ENCODE measurements at regions not wholly inside any gene's neighbourhood (a gene's known extent, or its start where the extent isn't known, plus 50 kb on each side); places are given as distances from the start of the nearest gene placed in this dataset.
"Not testable (repeated sequence)": the region's sequence is repeated elsewhere in the genome, so short reads cannot be mapped to it uniquely, and the experiment has no call there.

- DNase-seq: no peak
These were observed 281.1 kb downstream of the NKX6-1 start for GRCh38 chr4:84218031-84218430.

- no peak for DNase-seq
These were observed 283.9 kb downstream of the NKX6-1 start for GRCh38 chr4:84215217-84215616.

GRCh38 chr4:84206226-84206625 lies 292.9 kb downstream of the NKX6-1 start:
- DNase-seq: not testable (repeated sequence)

- no peak for DNase-seq
These were observed 309.9 kb downstream of the NKX6-1 start for GRCh38 chr4:84189144-84189543.

- DNase-seq: no peak
These were observed 319.7 kb downstream of the NKX6-1 start for GRCh38 chr4:84179409-84179808.

GRCh38 chr4:84177831-84178542 lies 321.1 kb downstream of the NKX6-1 start:
- DNase-seq: no peak

GRCh38 chr4:84176016-84176415 lies 323.1 kb downstream of the NKX6-1 start:
- DNase-seq: no peak

- DNase-seq: no peak
These were observed 327.2 kb downstream of the NKX6-1 start for GRCh38 chr4:84171871-84172270.

- DNase-seq: no peak
These were observed 331.5 kb downstream of the NKX6-1 start for GRCh38 chr4:84167564-84167963.

- DNase-seq: no peak
These were observed 332.0 kb downstream of the NKX6-1 start for GRCh38 chr4:84167093-84167492.

- DNase-seq: no peak
These were observed 332.6 kb downstream of the NKX6-1 start for GRCh38 chr4:84166486-84166885.

GRCh38 chr4:84164201-84164600 lies 334.9 kb downstream of the NKX6-1 start:
- DNase-seq: no peak

GRCh38 chr4:84159762-84160161 lies 339.3 kb downstream of the NKX6-1 start:
- no peak for DNase-seq

GRCh38 chr4:84158670-84159069 lies 340.4 kb downstream of the NKX6-1 start:
- DNase-seq: no peak

- DNase-seq: no peak
These were observed 347.5 kb downstream of the NKX6-1 start for GRCh38 chr4:84151574-84151973.

- no peak for DNase-seq
These were observed 348.9 kb downstream of the NKX6-1 start for GRCh38 chr4:84150177-84150576.

GRCh38 chr4:84147831-84148230 lies 351.3 kb downstream of the NKX6-1 start:
- no peak for DNase-seq

- DNase-seq: no peak
These were observed 352.7 kb downstream of the NKX6-1 start for GRCh38 chr4:84146300-84146959.

GRCh38 chr4:84145176-84145575 lies 353.9 kb downstream of the NKX6-1 start:
- no peak for DNase-seq

GRCh38 chr4:84126911-84127310 lies 372.2 kb downstream of the NKX6-1 start:
- not testable (repeated sequence) for DNase-seq

- no peak for DNase-seq
These were observed 372.9 kb downstream of the NKX6-1 start for GRCh38 chr4:84126061-84126787.

- DNase-seq: no peak
These were observed 389.1 kb downstream of the NKX6-1 start for GRCh38 chr4:84110040-84110439.

GRCh38 chr4:84101653-84102625 lies 397.2 kb downstream of the NKX6-1 start:
- not testable (repeated sequence) for DNase-seq
